GM18861 (cell line): ENCODE measurements at regions not wholly inside any gene's neighbourhood (a gene's known extent, or its start where the extent isn't known, plus 50 kb on each side); places are given as distances from the start of the nearest gene placed in this dataset.

Source experiments
- ATAC-seq: cut with Tn5 transposase; IDR thresholded peaks from one replicate; pipeline ENCODE4 v1.9.1; 2021; ENCODE audit not compliant: unreplicated experiment

GRCh38 chr4:162241857-162242256, 78.1 kb upstream of the FSTL5 start:
- no peak for ATAC-seq

GRCh38 chr4:162239992-162240769, 76.4 kb upstream of the FSTL5 start:
- ATAC-seq, result no peak

- no peak for ATAC-seq
Measured at GRCh38 chr4:162237676-162238075, 73.9 kb upstream of the FSTL5 start.

DNA sequence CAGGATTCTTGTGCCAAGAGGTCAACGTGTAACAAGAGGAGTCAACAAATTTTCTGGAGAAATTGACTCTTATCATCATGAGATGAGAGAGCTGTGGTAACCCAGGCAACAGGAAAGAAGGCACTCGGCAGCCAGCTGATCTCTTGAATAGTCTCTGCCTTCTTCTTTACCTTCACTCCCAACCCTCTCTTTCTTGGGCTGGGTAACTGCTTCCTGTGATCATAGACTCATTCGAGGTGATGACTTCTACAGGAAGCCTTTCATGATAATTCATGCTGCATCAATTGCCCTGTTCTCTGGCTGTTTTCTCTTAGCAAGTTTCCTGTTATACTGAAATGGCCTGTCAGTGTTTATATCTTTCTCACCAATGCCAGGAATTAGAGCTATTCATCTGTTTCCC, 70.8 kb upstream of the FSTL5 start:
- no peak for ATAC-seq

DNA sequence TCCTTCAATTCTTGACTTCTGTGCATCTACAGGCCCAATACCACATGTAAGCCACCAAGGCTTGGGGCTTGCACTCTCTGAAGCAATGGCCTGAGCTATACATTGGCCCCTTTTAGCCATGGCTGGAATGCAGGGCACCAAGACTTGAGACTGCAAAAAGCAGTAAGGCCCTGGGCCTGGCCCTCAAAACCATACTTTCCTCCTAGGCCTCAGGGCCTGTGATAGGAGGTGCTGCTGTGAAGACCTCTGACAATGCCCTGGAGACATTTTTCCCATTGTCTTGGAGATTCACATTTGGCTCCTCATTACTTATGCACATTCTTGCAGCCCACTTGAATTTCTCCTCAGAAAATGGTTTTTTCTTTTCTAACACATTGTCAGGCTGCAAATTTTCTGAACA, 68.5 kb upstream of the FSTL5 start:
- ATAC-seq, result no peak

DNA sequence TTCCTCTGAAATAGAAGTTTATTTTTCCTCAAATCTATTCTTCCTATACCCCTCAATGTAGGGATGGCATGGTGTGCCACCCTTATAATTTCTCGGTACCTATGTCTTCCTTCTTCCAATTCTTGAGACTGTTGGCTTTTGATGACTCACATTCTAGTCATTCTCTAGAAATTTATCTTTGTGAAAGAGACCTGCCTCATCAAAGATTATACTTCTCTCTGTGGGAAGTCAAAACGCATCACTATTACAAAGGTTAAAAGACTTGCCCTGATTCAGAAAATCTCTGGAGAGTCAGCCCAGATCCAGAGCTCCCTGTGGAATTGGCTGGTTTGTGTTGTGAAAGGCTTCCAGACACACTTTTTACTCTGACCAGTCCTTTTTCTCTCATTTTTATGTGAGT, 65.9 kb upstream of the FSTL5 start:
- no peak for ATAC-seq

GRCh38 chr4:162221148-162221547, 57.3 kb upstream of the FSTL5 start:
- ATAC-seq, result no peak
